ENCODE measurements at regions not wholly inside any gene's neighbourhood (a gene's known extent, or its start where the extent isn't known, plus 50 kb on each side); places are given as distances from the start of the nearest gene placed in this dataset.
A peak's percentile ranks its signal among the peaks of the same experiment; 100 is the strongest.

DNA sequence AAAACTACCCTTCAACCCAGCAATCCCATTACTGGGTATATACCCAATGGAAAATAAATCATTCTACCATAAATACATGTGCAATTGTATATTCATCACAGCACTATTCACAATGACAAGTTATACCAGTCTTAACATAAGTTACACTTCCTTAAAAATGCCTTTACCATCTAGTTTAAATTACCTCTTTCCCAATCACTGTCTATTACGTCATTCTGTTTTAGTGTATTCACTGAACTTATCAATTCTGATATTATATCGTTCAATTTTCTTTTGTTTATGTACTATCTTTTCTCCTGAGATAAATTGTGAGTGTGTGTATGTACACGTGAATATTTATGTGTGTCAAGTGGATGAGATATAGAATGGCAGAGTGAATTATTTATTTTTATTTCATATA lies 1416.8 kb downstream of the OLFM4 start:
- H3K9me2 ChIP-seq (replicated peaks; ENCODE audit: low read length): no peaks in the 10 kb centered on the region
- H3F3A ChIP-seq (ENCODE audit: low read length, unreplicated experiment): no peaks in the 10 kb centered on the region
- H4K20me1 ChIP-seq (ENCODE audit: low read length): no peaks in the 10 kb centered on the region
- BruUV-seq (replicated peaks): no TSS peak
- H3K4me1 ChIP-seq (ENCODE audit: insufficient read depth, low read length): no peaks in the 10 kb centered on the region
- intact Hi-C loops (cut with micrococcal nuclease): no loop called here
- no peak overlapping the region for H2AFZ ChIP-seq (ENCODE audit: low read length)
- no peaks in the 10 kb centered on the region for H3K9me3 ChIP-seq (ENCODE audit: low read length)
- no peak overlapping the region for H3K4me2 ChIP-seq (ENCODE audit: low read length)
- no peak overlapping the region for H3K27ac ChIP-seq (ENCODE audit: low read length)
- ChIA-PET POLR2A (ENCODE audit: unreplicated experiment) (no interaction called here), CTCF (no interaction called here)
- DNase-seq (no peak), ATAC-seq (no peak)
- no peaks in the 10 kb centered on the region for H3K79me2 ChIP-seq (ENCODE audit: low read length)
- no peaks in the 10 kb centered on the region for H3K27me3 ChIP-seq (ENCODE audit: low read length)
- H3K9ac ChIP-seq (ENCODE audit: low read length): no peak overlapping the region
- H3K4me3 ChIP-seq (ENCODE audit: low read length): no peak overlapping the region
- TF ChIP-seq, protein P1, sequence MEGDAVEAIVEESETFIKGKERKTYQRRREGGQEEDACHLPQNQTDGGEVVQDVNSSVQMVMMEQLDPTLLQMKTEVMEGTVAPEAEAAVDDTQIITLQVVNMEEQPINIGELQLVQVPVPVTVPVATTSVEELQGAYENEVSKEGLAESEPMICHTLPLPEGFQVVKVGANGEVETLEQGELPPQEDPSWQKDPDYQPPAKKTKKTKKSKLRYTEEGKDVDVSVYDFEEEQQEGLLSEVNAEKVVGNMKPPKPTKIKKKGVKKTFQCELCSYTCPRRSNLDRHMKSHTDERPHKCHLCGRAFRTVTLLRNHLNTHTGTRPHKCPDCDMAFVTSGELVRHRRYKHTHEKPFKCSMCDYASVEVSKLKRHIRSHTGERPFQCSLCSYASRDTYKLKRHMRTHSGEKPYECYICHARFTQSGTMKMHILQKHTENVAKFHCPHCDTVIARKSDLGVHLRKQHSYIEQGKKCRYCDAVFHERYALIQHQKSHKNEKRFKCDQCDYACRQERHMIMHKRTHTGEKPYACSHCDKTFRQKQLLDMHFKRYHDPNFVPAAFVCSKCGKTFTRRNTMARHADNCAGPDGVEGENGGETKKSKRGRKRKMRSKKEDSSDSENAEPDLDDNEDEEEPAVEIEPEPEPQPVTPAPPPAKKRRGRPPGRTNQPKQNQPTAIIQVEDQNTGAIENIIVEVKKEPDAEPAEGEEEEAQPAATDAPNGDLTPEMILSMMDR (conservative IDR thresholded peaks at IDR 0.05; ENCODE audit: low read depth, low read length): no peak
- no peak for TF ChIP-seq EZH2phosphoT487 (IDR thresholded peaks at IDR 0.05; ENCODE audit: borderline replicate concordance, low read length)
- TF ChIP-seq EZH2 (IDR thresholded peaks at IDR 0.05; ENCODE audit: low read length, unreplicated experiment): no peak
- H3K36me3 ChIP-seq (ENCODE audit: low read depth, low read length): no peaks in the 10 kb centered on the region

DNA sequence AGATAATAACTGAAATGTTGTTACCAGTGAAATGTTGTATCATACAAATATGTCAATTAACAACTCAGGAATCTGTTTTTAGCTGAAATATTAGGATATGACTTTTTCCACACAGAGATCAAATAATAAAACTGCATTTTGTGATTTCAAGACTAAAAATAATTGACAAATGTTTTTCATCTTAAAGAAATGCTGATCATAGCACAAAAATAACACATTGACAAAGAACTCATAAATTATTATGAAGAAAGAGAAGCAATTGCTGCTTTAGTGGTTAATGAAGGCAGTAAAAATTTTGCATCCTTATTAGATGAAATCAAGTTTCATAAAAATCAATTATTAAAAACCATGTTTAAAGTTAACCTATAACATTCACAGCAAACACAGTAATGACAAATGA lies 1417.3 kb downstream of the OLFM4 start:
- H3K27me3 ChIP-seq (ENCODE audit: low read length): no peaks in the 10 kb centered on the region
- no peaks in the 10 kb centered on the region for H3K9me3 ChIP-seq (ENCODE audit: low read length)
- BruUV-seq (replicated peaks): no TSS peak
- H3F3A ChIP-seq (ENCODE audit: low read length, unreplicated experiment): no peaks in the 10 kb centered on the region
- H3K4me3 ChIP-seq (ENCODE audit: low read length): no peak overlapping the region
- TF ChIP-seq EZH2phosphoT487 (IDR thresholded peaks at IDR 0.05; ENCODE audit: borderline replicate concordance, low read length): no peak
- TF ChIP-seq, protein P1 (conservative IDR thresholded peaks at IDR 0.05; ENCODE audit: low read depth, low read length): no peak
- TF ChIP-seq EZH2 (IDR thresholded peaks at IDR 0.05; ENCODE audit: low read length, unreplicated experiment): no peak
- ChIA-PET POLR2A (ENCODE audit: unreplicated experiment) (no interaction called here), CTCF (no interaction called here)
- DNase-seq (no peak), ATAC-seq (no peak)
- intact Hi-C loops (cut with micrococcal nuclease): no loop called here
- H2AFZ ChIP-seq (ENCODE audit: low read length): no peak overlapping the region
- no peaks in the 10 kb centered on the region for H3K4me1 ChIP-seq (ENCODE audit: insufficient read depth, low read length)
- no peaks in the 10 kb centered on the region for H3K9me2 ChIP-seq (replicated peaks; ENCODE audit: low read length)
- no peaks in the 10 kb centered on the region for H4K20me1 ChIP-seq (ENCODE audit: low read length)
- no peaks in the 10 kb centered on the region for H3K36me3 ChIP-seq (ENCODE audit: low read depth, low read length)
- no peaks in the 10 kb centered on the region for H3K79me2 ChIP-seq (ENCODE audit: low read length)
- H3K9ac ChIP-seq (ENCODE audit: low read length): no peak overlapping the region
- no peak overlapping the region for H3K27ac ChIP-seq (ENCODE audit: low read length)
- H3K4me2 ChIP-seq (ENCODE audit: low read length): no peak overlapping the region

DNA sequence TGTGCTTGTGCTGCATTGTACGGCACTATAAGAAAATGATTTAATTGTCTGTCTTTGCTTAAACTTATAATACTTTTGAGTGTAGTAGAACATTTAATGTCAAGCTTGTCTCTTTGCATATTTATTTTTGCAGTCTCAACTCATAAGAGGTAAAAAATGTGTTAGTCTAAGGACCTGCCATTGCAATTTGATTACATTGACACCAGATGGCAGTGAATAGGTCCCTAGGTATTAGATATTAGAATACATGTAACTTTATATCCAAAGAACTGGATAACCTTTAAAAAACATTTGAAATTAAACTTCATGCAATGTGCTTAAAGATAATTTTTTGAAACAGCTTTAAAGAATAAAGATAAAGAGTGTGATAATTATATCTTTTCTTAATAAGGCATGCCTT lies 1421.3 kb downstream of the OLFM4 start:
- DNase-seq (peak; percentile 23), ATAC-seq (no peak)
- no peaks in the 10 kb centered on the region for H3K79me2 ChIP-seq (ENCODE audit: low read length)
- no peaks in the 10 kb centered on the region for H3F3A ChIP-seq (ENCODE audit: low read length, unreplicated experiment)
- H4K20me1 ChIP-seq (ENCODE audit: low read length): no peaks in the 10 kb centered on the region
- no peak overlapping the region for H3K4me3 ChIP-seq (ENCODE audit: low read length)
- BruUV-seq (replicated peaks): no TSS peak
- no peaks in the 10 kb centered on the region for H3K4me1 ChIP-seq (ENCODE audit: insufficient read depth, low read length)
- H3K4me2 ChIP-seq (ENCODE audit: low read length): no peak overlapping the region
- no peaks in the 10 kb centered on the region for H3K27me3 ChIP-seq (ENCODE audit: low read length)
- no peaks in the 10 kb centered on the region for H3K36me3 ChIP-seq (ENCODE audit: low read depth, low read length)
- CTCF ChIA-PET: no interaction called here
- H3K9me2 ChIP-seq (replicated peaks; ENCODE audit: low read length): no peaks in the 10 kb centered on the region
- H3K9ac ChIP-seq (ENCODE audit: low read length): no peak overlapping the region
- no peak for TF ChIP-seq EZH2 (IDR thresholded peaks at IDR 0.05; ENCODE audit: low read length, unreplicated experiment)
- TF ChIP-seq, protein P1 (conservative IDR thresholded peaks at IDR 0.05; ENCODE audit: low read depth, low read length): peak; percentile 34; the same call in 1 of the 2 replicates
- H2AFZ ChIP-seq (ENCODE audit: low read length): no peak overlapping the region
- POLR2A ChIA-PET (ENCODE audit: unreplicated experiment): no interaction called here
- H3K27ac ChIP-seq (ENCODE audit: low read length): no peak overlapping the region
- H3K9me3 ChIP-seq (ENCODE audit: low read length): no peaks in the 10 kb centered on the region
- intact Hi-C loops (cut with micrococcal nuclease): no loop called here

Measured in PC-3 (cell line).